Thoracic aorta (tissue), 2 donors: ENCODE measurements at regions not wholly inside any gene's neighbourhood (a gene's known extent, or its start where the extent isn't known, plus 50 kb on each side); places are given as distances from the start of the nearest gene placed in this dataset.

Source experiments
- ATAC-seq: fragments of 150-250 bp; one replicate; pipeline ENCODE4 v1.8.0; 2017; ENCODE audit warnings: low read depth; ENCODE audit not compliant: insufficient number of reproducible peaks, low FRiP score
- DNase-seq: peaks from one replicate; pipeline ENCODE4 v3.0.0-alpha.2; 2020; ENCODE audit warnings: low spot score
- H3K27ac ChIP-seq, 2 donors: fragments of 200-600 bp; sonication (generic); 1 replicate in 1 of 2; 2 replicates in 1 of 2; pipeline ENCODE4 v1.5.1; 2016; ENCODE audit warnings: mild to moderate bottlenecking in 2 of 2, moderate library complexity in 2 of 2
- H3K27me3 ChIP-seq: fragments of 200-600 bp; sonication (generic); replicated peaks from 2 replicates; pipeline ENCODE4 v1.6.0; 2016; ENCODE audit warnings: mild to moderate bottlenecking; ENCODE audit not compliant: insufficient read depth
- H3K36me3 ChIP-seq: fragments of 200-600 bp; sonication (generic); one replicate; pipeline ENCODE4 v1.5.1; 2016
- H3K4me1 ChIP-seq, 2 donors: fragments of 200-600 bp; sonication (generic); 1 replicate in 1 of 2; 2 replicates in 1 of 2; pipeline versions ENCODE4 v1.5.1 to v1.6.0; 2016; ENCODE audit warnings: low read depth in 2 of 2, mild to moderate bottlenecking in 1 of 2; ENCODE audit not compliant: control insufficient read depth in 1 of 2
- H3K4me3 ChIP-seq: fragments of 200-600 bp; sonication (generic); 2 replicates; pipeline ENCODE4 v1.5.1; 2016; ENCODE audit warnings: mild to moderate bottlenecking
- H3K9me3 ChIP-seq: fragments of 200-600 bp; sonication (generic); 2 replicates; pipeline ENCODE4 v1.5.1; 2016
- TF ChIP-seq, protein P1 (sequence below): fragments of 200-600 bp; sonication (generic); IDR thresholded peaks from one replicate; pipeline ENCODE4 v1.5.1; 2019; ENCODE audit warnings: antibody characterized with exemption

DNA sequence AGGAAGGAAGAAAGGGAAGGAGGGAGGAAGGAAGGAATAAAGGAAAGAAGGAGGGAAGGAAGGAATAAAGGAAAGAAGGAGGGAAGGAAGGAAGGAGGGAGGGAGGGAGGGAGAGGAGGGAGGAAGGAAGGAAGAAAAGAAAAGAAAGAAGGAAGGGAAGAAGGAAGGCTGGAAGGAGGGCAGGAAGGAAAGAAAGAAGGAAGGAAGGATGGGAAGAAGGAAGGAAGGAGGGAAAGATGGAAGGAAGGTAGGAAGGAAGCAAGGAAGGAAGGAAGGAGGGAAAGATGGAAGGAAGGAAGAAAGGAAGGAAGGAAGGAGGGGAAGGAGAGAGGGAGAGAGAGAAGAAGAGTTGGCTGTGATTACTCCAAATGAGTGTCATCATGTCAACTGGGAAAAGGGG lies 190.6 kb downstream of the ACKR3 start:
- Histone ChIP-seq H3K27ac (no peak overlapping the region), H3K36me3 (no peaks in the 10 kb centered on the region), H3K27me3 (no peaks in the 10 kb centered on the region), H3K9me3 (no peaks in the 10 kb centered on the region), H3K4me3 (no peak overlapping the region), H3K4me1 (no peaks in the 10 kb centered on the region)
- ATAC-seq (no peak), DNase-seq (no peak)
- TF ChIP-seq, protein P1, sequence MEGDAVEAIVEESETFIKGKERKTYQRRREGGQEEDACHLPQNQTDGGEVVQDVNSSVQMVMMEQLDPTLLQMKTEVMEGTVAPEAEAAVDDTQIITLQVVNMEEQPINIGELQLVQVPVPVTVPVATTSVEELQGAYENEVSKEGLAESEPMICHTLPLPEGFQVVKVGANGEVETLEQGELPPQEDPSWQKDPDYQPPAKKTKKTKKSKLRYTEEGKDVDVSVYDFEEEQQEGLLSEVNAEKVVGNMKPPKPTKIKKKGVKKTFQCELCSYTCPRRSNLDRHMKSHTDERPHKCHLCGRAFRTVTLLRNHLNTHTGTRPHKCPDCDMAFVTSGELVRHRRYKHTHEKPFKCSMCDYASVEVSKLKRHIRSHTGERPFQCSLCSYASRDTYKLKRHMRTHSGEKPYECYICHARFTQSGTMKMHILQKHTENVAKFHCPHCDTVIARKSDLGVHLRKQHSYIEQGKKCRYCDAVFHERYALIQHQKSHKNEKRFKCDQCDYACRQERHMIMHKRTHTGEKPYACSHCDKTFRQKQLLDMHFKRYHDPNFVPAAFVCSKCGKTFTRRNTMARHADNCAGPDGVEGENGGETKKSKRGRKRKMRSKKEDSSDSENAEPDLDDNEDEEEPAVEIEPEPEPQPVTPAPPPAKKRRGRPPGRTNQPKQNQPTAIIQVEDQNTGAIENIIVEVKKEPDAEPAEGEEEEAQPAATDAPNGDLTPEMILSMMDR, result no peak

DNA sequence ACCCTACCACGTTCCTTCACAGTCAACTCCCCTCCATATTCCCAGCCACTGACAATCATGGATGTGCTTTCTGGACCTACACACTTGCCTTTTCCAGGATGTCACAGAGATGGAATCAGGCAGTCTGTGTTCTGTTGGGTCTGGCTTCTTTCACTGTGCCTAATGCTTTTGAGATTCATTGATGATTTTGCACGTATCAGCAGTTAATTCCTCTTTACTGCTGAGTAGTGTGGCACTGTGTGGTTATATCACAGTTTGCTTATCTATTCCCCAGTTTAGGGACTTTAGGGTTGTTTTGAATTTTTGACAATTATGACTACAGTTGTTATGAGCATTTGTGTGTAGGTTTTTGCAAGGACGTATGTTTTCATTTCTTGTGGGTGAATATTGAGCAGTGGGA lies 191.7 kb downstream of the ACKR3 start:
- DNase-seq, result no peak
- no peaks in the 10 kb centered on the region for H3K36me3 ChIP-seq
- TF ChIP-seq, protein P1, result no peak
- no peak overlapping the region for H3K4me3 ChIP-seq
- no peaks in the 10 kb centered on the region for H3K27me3 ChIP-seq
- no peaks in the 10 kb centered on the region for H3K9me3 ChIP-seq
- H3K27ac ChIP-seq, result no peak overlapping the region
- ATAC-seq, result no peak
- no peaks in the 10 kb centered on the region for H3K4me1 ChIP-seq

DNA sequence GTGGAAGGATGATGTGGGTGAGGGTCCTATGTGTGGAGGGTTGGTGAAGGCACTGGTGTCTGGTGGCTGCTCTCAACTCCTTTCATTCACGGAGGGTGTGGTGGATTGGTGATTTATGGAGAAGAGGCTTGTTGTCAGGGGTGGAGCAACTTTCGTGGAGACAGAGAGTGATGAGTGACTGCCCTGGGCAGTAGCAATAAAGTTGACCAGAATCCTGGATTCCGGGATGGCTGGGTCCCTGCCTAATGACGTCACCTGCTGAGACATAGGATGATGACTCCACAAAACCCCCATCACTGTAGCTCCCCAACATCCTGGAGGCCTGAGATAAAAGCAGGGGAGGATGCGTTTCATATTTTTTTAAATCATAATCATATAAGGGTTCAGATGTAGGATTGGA lies 193.0 kb downstream of the ACKR3 start:
- no peaks in the 10 kb centered on the region for H3K9me3 ChIP-seq
- no peaks in the 10 kb centered on the region for H3K36me3 ChIP-seq
- no peak overlapping the region for H3K4me3 ChIP-seq
- TF ChIP-seq, protein P1, result no peak
- no peak for DNase-seq
- H3K27me3 ChIP-seq, result peaks cover 4% of the 10 kb centered on the region
- ATAC-seq, result no peak
- no peaks in the 10 kb centered on the region for H3K4me1 ChIP-seq
- H3K27ac ChIP-seq, result no peak overlapping the region

DNA sequence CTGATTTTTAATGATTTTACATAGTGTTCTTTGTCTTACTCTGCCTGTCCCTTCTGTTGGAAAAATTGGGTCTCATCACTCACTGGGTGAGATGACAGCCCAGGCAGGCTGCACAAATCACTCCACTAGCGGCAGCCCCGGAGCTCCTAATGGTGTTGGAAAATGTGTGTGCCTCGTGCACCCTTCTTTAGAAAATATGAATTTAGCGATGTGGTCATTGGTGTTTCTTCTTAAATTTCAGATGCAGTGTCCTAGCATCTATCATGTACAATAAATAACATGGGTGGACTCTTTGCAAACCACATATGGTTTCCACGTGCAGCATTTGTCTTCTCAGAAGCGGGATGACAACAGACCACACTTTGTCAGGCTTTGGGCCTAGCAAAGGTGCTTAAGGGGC lies 194.2 kb downstream of the ACKR3 start:
- Histone ChIP-seq H3K4me3 (no peak overlapping the region), H3K27me3 (peaks cover 4% of the 10 kb centered on the region), H3K36me3 (no peaks in the 10 kb centered on the region), H3K27ac (no peak overlapping the region), H3K9me3 (no peaks in the 10 kb centered on the region), H3K4me1 (no peaks in the 10 kb centered on the region)
- DNase-seq (no peak), ATAC-seq (no peak)
- TF ChIP-seq, protein P1, result no peak

DNA sequence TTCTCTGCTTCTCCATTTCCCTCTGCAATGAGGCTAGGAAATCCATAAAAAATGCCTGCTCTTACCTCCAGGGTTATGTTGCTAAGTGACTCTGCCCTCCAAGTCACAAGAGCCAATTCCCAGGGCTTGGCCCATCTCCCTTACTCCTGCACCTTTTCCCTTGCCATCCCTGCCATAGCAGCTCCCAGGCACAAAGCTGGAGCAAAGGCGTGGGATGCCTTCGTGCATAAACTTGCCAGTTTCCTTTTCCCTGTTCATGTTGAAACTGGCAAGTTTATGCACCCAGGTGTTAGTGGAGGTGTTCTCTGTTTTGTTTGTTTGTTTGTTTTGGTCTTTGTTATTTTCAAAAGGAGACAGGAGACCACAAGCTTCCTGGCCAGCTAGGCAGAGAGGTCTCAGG lies 195.1 kb downstream of the ACKR3 start:
- H3K27ac ChIP-seq, result no peak overlapping the region
- no peak for ATAC-seq
- TF ChIP-seq, protein P1, result no peak
- no peak for DNase-seq
- H3K36me3 ChIP-seq, result no peaks in the 10 kb centered on the region
- H3K4me1 ChIP-seq, result no peaks in the 10 kb centered on the region
- no peaks in the 10 kb centered on the region for H3K9me3 ChIP-seq
- H3K27me3 ChIP-seq, result peaks cover 4% of the 10 kb centered on the region
- H3K4me3 ChIP-seq, result no peak overlapping the region
